Liver (tissue), 3 donors: ENCODE measurements at regions not wholly inside any gene's neighbourhood (a gene's known extent, or its start where the extent isn't known, plus 50 kb on each side); places are given as distances from the start of the nearest gene placed in this dataset.

Experiments
- EGR1 ChIP-seq, 2 donors: IDR thresholded peaks; 2 replicates each; pipeline ENCODE4 v1.6.1; 2016 to 2018; ENCODE audit warnings: antibody characterized with exemption in 2 of 2, low read depth in 2 of 2
- FOXA1 ChIP-seq: IDR thresholded peaks from 2 replicates; pipeline ENCODE4 v1.6.1; 2016; ENCODE audit warnings: antibody characterized with exemption
- FOXA2 ChIP-seq: IDR thresholded peaks from 2 replicates; pipeline ENCODE4 v1.6.1; 2016; ENCODE audit warnings: antibody characterized with exemption
- GABPA ChIP-seq, 2 donors: IDR thresholded peaks in 1 of 2; conservative IDR thresholded peaks in 1 of 2; 2 replicates each; pipeline ENCODE4 v1.6.1; 2016; ENCODE audit warnings: antibody characterized with exemption in 2 of 2, mild to moderate bottlenecking in 1 of 2, moderate library complexity in 1 of 2
- HNF4A ChIP-seq, 2 donors: conservative IDR thresholded peaks; 2 replicates each; pipeline ENCODE4 v1.6.1; 2016; ENCODE audit warnings: antibody characterized with exemption in 2 of 2, mild to moderate bottlenecking in 2 of 2
- HNF4G ChIP-seq: IDR thresholded peaks from 2 replicates; pipeline ENCODE4 v1.6.1; 2016; ENCODE audit warnings: antibody characterized with exemption
- RXRA ChIP-seq, 2 donors: IDR thresholded peaks; 2 replicates each; pipeline ENCODE4 v1.6.1; 2017 to 2018; ENCODE audit warnings: antibody characterized with exemption in 2 of 2, mild to moderate bottlenecking in 1 of 2
- SP1 ChIP-seq: IDR thresholded peaks from 2 replicates; pipeline ENCODE4 v1.6.1; 2018; ENCODE audit warnings: antibody characterized with exemption, mild to moderate bottlenecking
- TAF1 ChIP-seq: conservative IDR thresholded peaks from 2 replicates; pipeline ENCODE4 v1.6.1; 2016; ENCODE audit warnings: antibody characterized with exemption, mild to moderate bottlenecking
- YY1 ChIP-seq: IDR thresholded peaks from 2 replicates; pipeline ENCODE4 v1.6.1; 2016; ENCODE audit warnings: antibody characterized with exemption, mild to moderate bottlenecking
- TF ChIP-seq, protein P1 (sequence below): fragments of 150-350 bp; IDR thresholded peaks from 2 replicates; pipeline ENCODE4 v1.5.1; 2017; ENCODE audit warnings: improper control_type of control experiment, low read depth, low read length; ENCODE audit not compliant: missing input control
- TF ChIP-seq, protein P2 (sequence below): IDR thresholded peaks from 2 replicates; pipeline ENCODE4 v1.6.1; 2016; ENCODE audit warnings: antibody characterized with exemption
- TF ChIP-seq, protein P3 (sequence below): IDR thresholded peaks from 2 replicates; pipeline ENCODE4 v1.6.1; 2016; ENCODE audit warnings: antibody characterized with exemption
- TF ChIP-seq, protein P4 (sequence below): IDR thresholded peaks from 2 replicates; pipeline ENCODE4 v1.6.1; 2016; ENCODE audit warnings: antibody characterized with exemption, mild to moderate bottlenecking
- donor health status: healthy.
- donor health status: healthy.

DNA sequence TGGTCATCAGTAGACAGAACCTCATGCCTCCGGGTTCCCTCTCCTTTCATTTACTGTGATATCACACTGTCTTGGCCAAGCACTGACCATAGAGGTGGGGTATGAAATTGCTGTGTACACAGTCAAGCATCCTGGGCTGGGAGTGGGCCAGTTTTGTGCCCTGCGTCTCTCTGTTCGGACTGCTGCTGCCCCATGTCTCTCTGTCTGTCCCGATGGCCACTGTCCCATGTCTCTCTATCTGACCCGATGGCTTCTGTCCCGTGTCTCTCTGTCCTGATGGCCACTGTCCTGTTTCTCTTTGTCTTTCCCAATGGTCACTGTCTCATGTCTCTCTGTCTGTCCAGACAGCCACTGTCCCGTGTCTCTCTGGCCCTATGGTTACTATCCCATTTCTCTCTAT lies 164.9 kb downstream of the ARL4C start:
- TF ChIP-seq, protein P1, sequence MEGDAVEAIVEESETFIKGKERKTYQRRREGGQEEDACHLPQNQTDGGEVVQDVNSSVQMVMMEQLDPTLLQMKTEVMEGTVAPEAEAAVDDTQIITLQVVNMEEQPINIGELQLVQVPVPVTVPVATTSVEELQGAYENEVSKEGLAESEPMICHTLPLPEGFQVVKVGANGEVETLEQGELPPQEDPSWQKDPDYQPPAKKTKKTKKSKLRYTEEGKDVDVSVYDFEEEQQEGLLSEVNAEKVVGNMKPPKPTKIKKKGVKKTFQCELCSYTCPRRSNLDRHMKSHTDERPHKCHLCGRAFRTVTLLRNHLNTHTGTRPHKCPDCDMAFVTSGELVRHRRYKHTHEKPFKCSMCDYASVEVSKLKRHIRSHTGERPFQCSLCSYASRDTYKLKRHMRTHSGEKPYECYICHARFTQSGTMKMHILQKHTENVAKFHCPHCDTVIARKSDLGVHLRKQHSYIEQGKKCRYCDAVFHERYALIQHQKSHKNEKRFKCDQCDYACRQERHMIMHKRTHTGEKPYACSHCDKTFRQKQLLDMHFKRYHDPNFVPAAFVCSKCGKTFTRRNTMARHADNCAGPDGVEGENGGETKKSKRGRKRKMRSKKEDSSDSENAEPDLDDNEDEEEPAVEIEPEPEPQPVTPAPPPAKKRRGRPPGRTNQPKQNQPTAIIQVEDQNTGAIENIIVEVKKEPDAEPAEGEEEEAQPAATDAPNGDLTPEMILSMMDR, result no peak
- no peak for TF ChIP-seq SP1
- TF ChIP-seq TAF1, result no peak
- TF ChIP-seq, protein P2, sequence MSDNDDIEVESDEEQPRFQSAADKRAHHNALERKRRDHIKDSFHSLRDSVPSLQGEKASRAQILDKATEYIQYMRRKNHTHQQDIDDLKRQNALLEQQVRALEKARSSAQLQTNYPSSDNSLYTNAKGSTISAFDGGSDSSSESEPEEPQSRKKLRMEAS, result no peak
- TF ChIP-seq FOXA1, result no peak
- TF ChIP-seq, protein P3, sequence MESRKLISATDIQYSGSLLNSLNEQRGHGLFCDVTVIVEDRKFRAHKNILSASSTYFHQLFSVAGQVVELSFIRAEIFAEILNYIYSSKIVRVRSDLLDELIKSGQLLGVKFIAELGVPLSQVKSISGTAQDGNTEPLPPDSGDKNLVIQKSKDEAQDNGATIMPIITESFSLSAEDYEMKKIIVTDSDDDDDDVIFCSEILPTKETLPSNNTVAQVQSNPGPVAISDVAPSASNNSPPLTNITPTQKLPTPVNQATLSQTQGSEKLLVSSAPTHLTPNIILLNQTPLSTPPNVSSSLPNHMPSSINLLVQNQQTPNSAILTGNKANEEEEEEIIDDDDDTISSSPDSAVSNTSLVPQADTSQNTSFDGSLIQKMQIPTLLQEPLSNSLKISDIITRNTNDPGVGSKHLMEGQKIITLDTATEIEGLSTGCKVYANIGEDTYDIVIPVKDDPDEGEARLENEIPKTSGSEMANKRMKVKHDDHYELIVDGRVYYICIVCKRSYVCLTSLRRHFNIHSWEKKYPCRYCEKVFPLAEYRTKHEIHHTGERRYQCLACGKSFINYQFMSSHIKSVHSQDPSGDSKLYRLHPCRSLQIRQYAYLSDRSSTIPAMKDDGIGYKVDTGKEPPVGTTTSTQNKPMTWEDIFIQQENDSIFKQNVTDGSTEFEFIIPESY, result no peak
- TF ChIP-seq FOXA2, result no peak
- no peak for TF ChIP-seq HNF4G
- no peak for TF ChIP-seq YY1
- no peak for TF ChIP-seq HNF4A (conservative IDR thresholded peaks at IDR 0.05)
- TF ChIP-seq GABPA (IDR thresholded peaks at IDR 0.05 in 1 of 2, conservative IDR thresholded peaks at IDR 0.05 in 1 of 2), result no peak
- TF ChIP-seq RXRA (IDR thresholded peaks at IDR 0.05), result no peak
- TF ChIP-seq EGR1 (IDR thresholded peaks at IDR 0.05; ENCODE audit: low read depth in 2 of 2), result no peak
- TF ChIP-seq, protein P4, sequence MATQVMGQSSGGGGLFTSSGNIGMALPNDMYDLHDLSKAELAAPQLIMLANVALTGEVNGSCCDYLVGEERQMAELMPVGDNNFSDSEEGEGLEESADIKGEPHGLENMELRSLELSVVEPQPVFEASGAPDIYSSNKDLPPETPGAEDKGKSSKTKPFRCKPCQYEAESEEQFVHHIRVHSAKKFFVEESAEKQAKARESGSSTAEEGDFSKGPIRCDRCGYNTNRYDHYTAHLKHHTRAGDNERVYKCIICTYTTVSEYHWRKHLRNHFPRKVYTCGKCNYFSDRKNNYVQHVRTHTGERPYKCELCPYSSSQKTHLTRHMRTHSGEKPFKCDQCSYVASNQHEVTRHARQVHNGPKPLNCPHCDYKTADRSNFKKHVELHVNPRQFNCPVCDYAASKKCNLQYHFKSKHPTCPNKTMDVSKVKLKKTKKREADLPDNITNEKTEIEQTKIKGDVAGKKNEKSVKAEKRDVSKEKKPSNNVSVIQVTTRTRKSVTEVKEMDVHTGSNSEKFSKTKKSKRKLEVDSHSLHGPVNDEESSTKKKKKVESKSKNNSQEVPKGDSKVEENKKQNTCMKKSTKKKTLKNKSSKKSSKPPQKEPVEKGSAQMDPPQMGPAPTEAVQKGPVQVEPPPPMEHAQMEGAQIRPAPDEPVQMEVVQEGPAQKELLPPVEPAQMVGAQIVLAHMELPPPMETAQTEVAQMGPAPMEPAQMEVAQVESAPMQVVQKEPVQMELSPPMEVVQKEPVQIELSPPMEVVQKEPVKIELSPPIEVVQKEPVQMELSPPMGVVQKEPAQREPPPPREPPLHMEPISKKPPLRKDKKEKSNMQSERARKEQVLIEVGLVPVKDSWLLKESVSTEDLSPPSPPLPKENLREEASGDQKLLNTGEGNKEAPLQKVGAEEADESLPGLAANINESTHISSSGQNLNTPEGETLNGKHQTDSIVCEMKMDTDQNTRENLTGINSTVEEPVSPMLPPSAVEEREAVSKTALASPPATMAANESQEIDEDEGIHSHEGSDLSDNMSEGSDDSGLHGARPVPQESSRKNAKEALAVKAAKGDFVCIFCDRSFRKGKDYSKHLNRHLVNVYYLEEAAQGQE, result no peak
